ENCODE measurements at regions not wholly inside any gene's neighbourhood (a gene's known extent, or its start where the extent isn't known, plus 50 kb on each side); places are given as distances from the start of the nearest gene placed in this dataset.

DNA sequence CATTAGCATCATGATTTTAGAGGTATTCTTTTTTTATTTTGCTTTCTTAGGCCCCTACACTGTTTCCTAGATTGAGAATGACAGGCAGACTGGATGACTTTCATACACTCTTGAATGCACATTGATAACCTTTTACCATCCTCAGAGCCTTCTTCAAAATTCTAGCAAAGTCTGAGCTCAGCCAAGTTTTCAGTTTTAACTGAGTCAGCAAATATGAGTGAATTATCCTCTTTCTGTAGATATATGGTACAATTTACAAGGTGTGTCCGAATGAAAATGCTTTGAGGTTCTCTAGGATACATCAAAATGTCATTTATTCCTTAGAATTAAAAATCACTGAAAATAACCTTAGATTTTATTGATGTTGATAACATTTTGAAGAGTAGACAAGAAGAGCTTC, 1038.2 kb upstream of the POU3F3 start:
- TF ChIP-seq, protein P1, sequence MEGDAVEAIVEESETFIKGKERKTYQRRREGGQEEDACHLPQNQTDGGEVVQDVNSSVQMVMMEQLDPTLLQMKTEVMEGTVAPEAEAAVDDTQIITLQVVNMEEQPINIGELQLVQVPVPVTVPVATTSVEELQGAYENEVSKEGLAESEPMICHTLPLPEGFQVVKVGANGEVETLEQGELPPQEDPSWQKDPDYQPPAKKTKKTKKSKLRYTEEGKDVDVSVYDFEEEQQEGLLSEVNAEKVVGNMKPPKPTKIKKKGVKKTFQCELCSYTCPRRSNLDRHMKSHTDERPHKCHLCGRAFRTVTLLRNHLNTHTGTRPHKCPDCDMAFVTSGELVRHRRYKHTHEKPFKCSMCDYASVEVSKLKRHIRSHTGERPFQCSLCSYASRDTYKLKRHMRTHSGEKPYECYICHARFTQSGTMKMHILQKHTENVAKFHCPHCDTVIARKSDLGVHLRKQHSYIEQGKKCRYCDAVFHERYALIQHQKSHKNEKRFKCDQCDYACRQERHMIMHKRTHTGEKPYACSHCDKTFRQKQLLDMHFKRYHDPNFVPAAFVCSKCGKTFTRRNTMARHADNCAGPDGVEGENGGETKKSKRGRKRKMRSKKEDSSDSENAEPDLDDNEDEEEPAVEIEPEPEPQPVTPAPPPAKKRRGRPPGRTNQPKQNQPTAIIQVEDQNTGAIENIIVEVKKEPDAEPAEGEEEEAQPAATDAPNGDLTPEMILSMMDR (IDR thresholded peaks at IDR 0.05 in 2 of 3, conservative IDR thresholded peaks at IDR 0.05 in 1 of 3; ENCODE audit: borderline replicate concordance in 1 of 3, insufficient read depth in 1 of 3, low read depth in 2 of 3, low read length in 2 of 3), result no peak
- no peak for TF ChIP-seq SRF (IDR thresholded peaks at IDR 0.05; ENCODE audit: low read depth)
- TF ChIP-seq, protein P2, sequence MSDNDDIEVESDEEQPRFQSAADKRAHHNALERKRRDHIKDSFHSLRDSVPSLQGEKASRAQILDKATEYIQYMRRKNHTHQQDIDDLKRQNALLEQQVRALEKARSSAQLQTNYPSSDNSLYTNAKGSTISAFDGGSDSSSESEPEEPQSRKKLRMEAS (IDR thresholded peaks at IDR 0.05), result no peak
- TF ChIP-seq POLR2AphosphoS5 (IDR thresholded peaks at IDR 0.05; ENCODE audit: low read depth, low read length), result no peak
- TF ChIP-seq, protein P3, sequence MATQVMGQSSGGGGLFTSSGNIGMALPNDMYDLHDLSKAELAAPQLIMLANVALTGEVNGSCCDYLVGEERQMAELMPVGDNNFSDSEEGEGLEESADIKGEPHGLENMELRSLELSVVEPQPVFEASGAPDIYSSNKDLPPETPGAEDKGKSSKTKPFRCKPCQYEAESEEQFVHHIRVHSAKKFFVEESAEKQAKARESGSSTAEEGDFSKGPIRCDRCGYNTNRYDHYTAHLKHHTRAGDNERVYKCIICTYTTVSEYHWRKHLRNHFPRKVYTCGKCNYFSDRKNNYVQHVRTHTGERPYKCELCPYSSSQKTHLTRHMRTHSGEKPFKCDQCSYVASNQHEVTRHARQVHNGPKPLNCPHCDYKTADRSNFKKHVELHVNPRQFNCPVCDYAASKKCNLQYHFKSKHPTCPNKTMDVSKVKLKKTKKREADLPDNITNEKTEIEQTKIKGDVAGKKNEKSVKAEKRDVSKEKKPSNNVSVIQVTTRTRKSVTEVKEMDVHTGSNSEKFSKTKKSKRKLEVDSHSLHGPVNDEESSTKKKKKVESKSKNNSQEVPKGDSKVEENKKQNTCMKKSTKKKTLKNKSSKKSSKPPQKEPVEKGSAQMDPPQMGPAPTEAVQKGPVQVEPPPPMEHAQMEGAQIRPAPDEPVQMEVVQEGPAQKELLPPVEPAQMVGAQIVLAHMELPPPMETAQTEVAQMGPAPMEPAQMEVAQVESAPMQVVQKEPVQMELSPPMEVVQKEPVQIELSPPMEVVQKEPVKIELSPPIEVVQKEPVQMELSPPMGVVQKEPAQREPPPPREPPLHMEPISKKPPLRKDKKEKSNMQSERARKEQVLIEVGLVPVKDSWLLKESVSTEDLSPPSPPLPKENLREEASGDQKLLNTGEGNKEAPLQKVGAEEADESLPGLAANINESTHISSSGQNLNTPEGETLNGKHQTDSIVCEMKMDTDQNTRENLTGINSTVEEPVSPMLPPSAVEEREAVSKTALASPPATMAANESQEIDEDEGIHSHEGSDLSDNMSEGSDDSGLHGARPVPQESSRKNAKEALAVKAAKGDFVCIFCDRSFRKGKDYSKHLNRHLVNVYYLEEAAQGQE (IDR thresholded peaks at IDR 0.05; ENCODE audit: low read depth), result no peak
- TF ChIP-seq ZNF274 (IDR thresholded peaks at IDR 0.05; ENCODE audit: low read depth, low read length), result no peak
- TF ChIP-seq SP1 (IDR thresholded peaks at IDR 0.05; ENCODE audit: low read depth), result no peak
- TF ChIP-seq, protein P4, sequence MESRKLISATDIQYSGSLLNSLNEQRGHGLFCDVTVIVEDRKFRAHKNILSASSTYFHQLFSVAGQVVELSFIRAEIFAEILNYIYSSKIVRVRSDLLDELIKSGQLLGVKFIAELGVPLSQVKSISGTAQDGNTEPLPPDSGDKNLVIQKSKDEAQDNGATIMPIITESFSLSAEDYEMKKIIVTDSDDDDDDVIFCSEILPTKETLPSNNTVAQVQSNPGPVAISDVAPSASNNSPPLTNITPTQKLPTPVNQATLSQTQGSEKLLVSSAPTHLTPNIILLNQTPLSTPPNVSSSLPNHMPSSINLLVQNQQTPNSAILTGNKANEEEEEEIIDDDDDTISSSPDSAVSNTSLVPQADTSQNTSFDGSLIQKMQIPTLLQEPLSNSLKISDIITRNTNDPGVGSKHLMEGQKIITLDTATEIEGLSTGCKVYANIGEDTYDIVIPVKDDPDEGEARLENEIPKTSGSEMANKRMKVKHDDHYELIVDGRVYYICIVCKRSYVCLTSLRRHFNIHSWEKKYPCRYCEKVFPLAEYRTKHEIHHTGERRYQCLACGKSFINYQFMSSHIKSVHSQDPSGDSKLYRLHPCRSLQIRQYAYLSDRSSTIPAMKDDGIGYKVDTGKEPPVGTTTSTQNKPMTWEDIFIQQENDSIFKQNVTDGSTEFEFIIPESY (IDR thresholded peaks at IDR 0.05; ENCODE audit: extremely low read depth, insufficient replicate concordance, low read length), result no peak
- no peak for TF ChIP-seq EZH2phosphoT487 (IDR thresholded peaks at IDR 0.05; ENCODE audit: borderline replicate concordance)
- TF ChIP-seq, protein P5, sequence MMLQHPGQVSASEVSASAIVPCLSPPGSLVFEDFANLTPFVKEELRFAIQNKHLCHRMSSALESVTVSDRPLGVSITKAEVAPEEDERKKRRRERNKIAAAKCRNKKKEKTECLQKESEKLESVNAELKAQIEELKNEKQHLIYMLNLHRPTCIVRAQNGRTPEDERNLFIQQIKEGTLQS (IDR thresholded peaks at IDR 0.05), result no peak
- no peak for TF ChIP-seq JUND (IDR thresholded peaks at IDR 0.05)
- TF ChIP-seq POLR2A (IDR thresholded peaks at IDR 0.05; ENCODE audit: borderline replicate concordance, extremely low read depth, insufficient read depth, insufficient read length), result no peak
- TF ChIP-seq RAD21 (IDR thresholded peaks at IDR 0.05; ENCODE audit: low read depth), result no peak
